Cardiac septum (tissue), 1 donor: ENCODE measurements at regions not wholly inside any gene's neighbourhood (a gene's known extent, or its start where the extent isn't known, plus 50 kb on each side); places are given as distances from the start of the nearest gene placed in this dataset.

Source experiments
- DNase-seq: peaks from one replicate; pipeline ENCODE4 v3.0.0-alpha.2; 2020; ENCODE audit warnings: low spot score
- intact Hi-C: fragments of 100-400 bp; cut with DNase I; formaldehyde crosslinking; loops from one replicate; pipeline ENCODE4 v1.14.0; 2022
- donor health status: DM: no; HTN: no; CAD: no.

GRCh38 chr13:80462037-80462436 is 121.1 kb upstream of the SPRY2 start:
- intact Hi-C loops, result loop anchor here (10.0 kb wide), 1 partner anchor 117 kb away; the partner anchor contains the start of gene SPRY2

GRCh38 chr13:80458543-80458942 is 117.6 kb upstream of the SPRY2 start:
- intact Hi-C loops, result no loop called here
- no peak for DNase-seq

More at GRCh38 chr13:80462037-80462436, 121.1 kb upstream of the SPRY2 start:
- no peak for DNase-seq

GRCh38 chr13:80454245-80454644 is 113.3 kb upstream of the SPRY2 start:
- DNase-seq, result no peak
- intact Hi-C loops, result no loop called here

- no peak for DNase-seq
- intact Hi-C loops, result no loop called here
These were observed 111.4 kb upstream of the SPRY2 start for GRCh38 chr13:80452279-80452678.

GRCh38 chr13:80451641-80452040 is 110.7 kb upstream of the SPRY2 start:
- intact Hi-C loops, result no loop called here

GRCh38 chr13:80450386-80450785 is 109.5 kb upstream of the SPRY2 start:
- intact Hi-C loops, result no loop called here
- no peak for DNase-seq

More at GRCh38 chr13:80451641-80452040, 110.7 kb upstream of the SPRY2 start:
- no peak for DNase-seq

GRCh38 chr13:80448725-80449124 is 107.8 kb upstream of the SPRY2 start:
- no peak for DNase-seq
- intact Hi-C loops, result no loop called here

GRCh38 chr13:80447747-80448146 is 106.8 kb upstream of the SPRY2 start:
- DNase-seq, result no peak
- intact Hi-C loops, result no loop called here

GRCh38 chr13:80444240-80445015 is 103.5 kb upstream of the SPRY2 start:
- intact Hi-C loops, result no loop called here
- no peak for DNase-seq

- intact Hi-C loops, result no loop called here
- DNase-seq, result no peak
These were observed 101.7 kb upstream of the SPRY2 start for GRCh38 chr13:80442609-80443008.

GRCh38 chr13:80441968-80442367 is 101.0 kb upstream of the SPRY2 start:
- intact Hi-C loops, result no loop called here

GRCh38 chr13:80438521-80438920 is 97.6 kb upstream of the SPRY2 start:
- DNase-seq, result no peak
- intact Hi-C loops, result no loop called here

More at GRCh38 chr13:80441968-80442367, 101.0 kb upstream of the SPRY2 start:
- no peak for DNase-seq

GRCh38 chr13:80437231-80437630 is 96.3 kb upstream of the SPRY2 start:
- intact Hi-C loops, result no loop called here
- no peak for DNase-seq

- DNase-seq, result no peak
- intact Hi-C loops, result no loop called here
These were observed 95.7 kb upstream of the SPRY2 start for GRCh38 chr13:80436571-80437169.

- intact Hi-C loops, result no loop called here
- DNase-seq, result no peak
These were observed 89.6 kb upstream of the SPRY2 start for GRCh38 chr13:80430561-80430960.

GRCh38 chr13:80428349-80429096 is 87.6 kb upstream of the SPRY2 start:
- DNase-seq, result no peak

GRCh38 chr13:80419416-80419815 is 78.5 kb upstream of the SPRY2 start:
- intact Hi-C loops, result no loop called here
- DNase-seq, result no peak

More at GRCh38 chr13:80428349-80429096, 87.6 kb upstream of the SPRY2 start:
- intact Hi-C loops, result no loop called here

- intact Hi-C loops, result no loop called here
These were observed 72.7 kb upstream of the SPRY2 start for GRCh38 chr13:80413611-80414010.

GRCh38 chr13:80408270-80408669 is 67.3 kb upstream of the SPRY2 start:
- intact Hi-C loops, result no loop called here
- no peak for DNase-seq

More at GRCh38 chr13:80413611-80414010, 72.7 kb upstream of the SPRY2 start:
- no peak for DNase-seq

- intact Hi-C loops, result no loop called here
- DNase-seq, result no peak
These were observed 60.0 kb upstream of the SPRY2 start for GRCh38 chr13:80400865-80401426.
